ENCODE measurements at regions not wholly inside any gene's neighbourhood (a gene's known extent, or its start where the extent isn't known, plus 50 kb on each side); places are given as distances from the start of the nearest gene placed in this dataset.

GRCh38 chr18:54052259-54052658, 172.2 kb downstream of the MBD2 start:
- TF ChIP-seq, protein P1, sequence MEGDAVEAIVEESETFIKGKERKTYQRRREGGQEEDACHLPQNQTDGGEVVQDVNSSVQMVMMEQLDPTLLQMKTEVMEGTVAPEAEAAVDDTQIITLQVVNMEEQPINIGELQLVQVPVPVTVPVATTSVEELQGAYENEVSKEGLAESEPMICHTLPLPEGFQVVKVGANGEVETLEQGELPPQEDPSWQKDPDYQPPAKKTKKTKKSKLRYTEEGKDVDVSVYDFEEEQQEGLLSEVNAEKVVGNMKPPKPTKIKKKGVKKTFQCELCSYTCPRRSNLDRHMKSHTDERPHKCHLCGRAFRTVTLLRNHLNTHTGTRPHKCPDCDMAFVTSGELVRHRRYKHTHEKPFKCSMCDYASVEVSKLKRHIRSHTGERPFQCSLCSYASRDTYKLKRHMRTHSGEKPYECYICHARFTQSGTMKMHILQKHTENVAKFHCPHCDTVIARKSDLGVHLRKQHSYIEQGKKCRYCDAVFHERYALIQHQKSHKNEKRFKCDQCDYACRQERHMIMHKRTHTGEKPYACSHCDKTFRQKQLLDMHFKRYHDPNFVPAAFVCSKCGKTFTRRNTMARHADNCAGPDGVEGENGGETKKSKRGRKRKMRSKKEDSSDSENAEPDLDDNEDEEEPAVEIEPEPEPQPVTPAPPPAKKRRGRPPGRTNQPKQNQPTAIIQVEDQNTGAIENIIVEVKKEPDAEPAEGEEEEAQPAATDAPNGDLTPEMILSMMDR (conservative IDR thresholded peaks at IDR 0.05; ENCODE audit: low read depth, low read length) = no peak
- TF ChIP-seq EZH2 (IDR thresholded peaks at IDR 0.05; ENCODE audit: low read length, unreplicated experiment) (no peak), EZH2phosphoT487 (IDR thresholded peaks at IDR 0.05; ENCODE audit: borderline replicate concordance, low read length) (no peak)

All from PC-3 (cell line).